GM19035 (cell line): ENCODE measurements at regions not wholly inside any gene's neighbourhood (a gene's known extent, or its start where the extent isn't known, plus 50 kb on each side); places are given as distances from the start of the nearest gene placed in this dataset.
"Not testable (repeated sequence)": the region's sequence is repeated elsewhere in the genome, so short reads cannot be mapped to it uniquely, and the experiment has no call there.

ENCODE experiments used
- ATAC-seq: cut with Tn5 transposase; IDR thresholded peaks from one replicate; pipeline ENCODE4 v1.9.1; 2021; ENCODE audit not compliant: unreplicated experiment

DNA sequence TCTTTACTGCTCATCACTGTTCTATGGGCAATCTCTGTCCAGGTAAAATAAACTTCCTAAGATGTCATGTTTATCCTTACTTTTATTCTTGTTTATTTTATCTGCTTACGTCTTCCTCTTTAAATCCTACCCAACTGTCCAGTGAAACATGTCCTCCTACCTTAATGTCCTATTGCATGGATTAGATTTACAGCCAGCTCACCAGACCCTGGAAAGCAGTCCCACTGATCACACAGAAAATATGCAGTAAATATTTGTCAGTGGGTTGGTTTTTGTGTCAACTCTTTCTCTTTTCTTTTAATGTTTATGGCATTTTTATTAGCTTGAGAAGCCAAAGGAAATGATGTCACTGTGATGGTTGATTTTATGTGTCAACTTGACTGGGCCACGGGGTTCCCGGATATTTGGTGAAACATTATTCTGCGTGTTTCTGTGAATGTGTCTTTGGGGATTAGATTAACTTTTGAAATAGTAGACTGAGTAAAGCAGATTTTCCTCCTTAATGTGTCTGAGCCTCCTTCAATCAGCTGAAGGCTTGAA lies 258.3 kb downstream of the SRGAP2C start:
- ATAC-seq: no peak

GRCh38 chr1:121444096-121444495 lies 259.3 kb downstream of the SRGAP2C start:
- ATAC-seq: no peak

GRCh38 chr1:121445679-121446078 lies 260.9 kb downstream of the SRGAP2C start:
- no peak for ATAC-seq

DNA sequence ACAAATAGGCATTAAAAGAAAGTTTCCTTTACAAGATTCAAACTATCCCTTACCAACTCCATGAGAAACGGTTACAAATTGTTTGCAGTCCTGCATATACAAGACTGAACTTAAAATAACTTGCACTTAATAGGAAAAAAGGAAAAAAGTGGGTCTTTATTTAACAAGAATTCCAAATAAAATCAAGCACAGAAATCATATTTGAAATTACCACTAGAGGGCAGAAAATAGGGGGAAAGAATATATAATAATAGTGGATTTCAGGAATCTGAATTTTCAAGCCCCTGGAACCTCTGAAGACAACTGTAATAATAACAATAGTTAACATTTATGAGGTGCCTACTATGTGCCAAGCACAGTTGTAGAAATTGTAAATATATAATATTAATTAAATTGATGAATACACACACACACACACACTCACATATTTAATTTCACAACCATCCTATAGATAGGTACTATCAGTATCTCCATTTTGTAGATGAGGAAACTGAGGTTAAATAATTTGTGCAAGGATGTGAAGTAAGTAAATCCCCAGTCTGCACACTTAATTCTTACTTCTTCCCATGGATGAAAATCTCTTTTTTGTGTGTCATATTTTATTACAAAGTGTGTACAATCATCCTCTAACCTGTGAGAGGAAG lies 262.6 kb downstream of the SRGAP2C start:
- ATAC-seq: not testable (repeated sequence)

- ATAC-seq: not testable (repeated sequence)
These were observed 263.3 kb downstream of the SRGAP2C start for GRCh38 chr1:121448064-121448463.

GRCh38 chr1:121448851-121449250 lies 264.1 kb downstream of the SRGAP2C start:
- no peak for ATAC-seq

DNA sequence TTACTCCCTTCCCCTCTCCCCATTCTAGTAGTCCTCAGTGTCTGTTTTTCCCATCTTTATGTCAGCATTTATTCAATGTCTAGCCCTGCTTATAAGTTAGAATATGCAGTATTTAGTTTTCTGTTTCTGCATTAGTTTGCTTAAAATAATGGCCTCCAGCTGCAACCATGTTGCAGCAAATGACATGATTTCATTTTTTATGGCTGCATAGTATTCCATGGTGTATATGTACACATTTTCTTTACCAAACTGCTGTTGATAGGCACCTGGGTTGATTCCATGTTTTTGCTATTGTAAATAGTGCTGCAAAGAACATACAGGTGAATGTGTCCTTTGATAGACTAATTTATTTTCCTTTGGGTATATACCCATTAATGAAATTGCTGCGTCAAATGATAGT lies 267.7 kb downstream of the SRGAP2C start:
- ATAC-seq: no peak

- ATAC-seq: peak; percentile 100
These were observed 273.7 kb downstream of the SRGAP2C start for GRCh38 chr1:121458291-121459048.

- ATAC-seq: no peak
These were observed 274.5 kb downstream of the SRGAP2C start for GRCh38 chr1:121459235-121459634.

- not testable (repeated sequence) for ATAC-seq
These were observed 284.6 kb downstream of the SRGAP2C start for GRCh38 chr1:121469395-121469794.

DNA sequence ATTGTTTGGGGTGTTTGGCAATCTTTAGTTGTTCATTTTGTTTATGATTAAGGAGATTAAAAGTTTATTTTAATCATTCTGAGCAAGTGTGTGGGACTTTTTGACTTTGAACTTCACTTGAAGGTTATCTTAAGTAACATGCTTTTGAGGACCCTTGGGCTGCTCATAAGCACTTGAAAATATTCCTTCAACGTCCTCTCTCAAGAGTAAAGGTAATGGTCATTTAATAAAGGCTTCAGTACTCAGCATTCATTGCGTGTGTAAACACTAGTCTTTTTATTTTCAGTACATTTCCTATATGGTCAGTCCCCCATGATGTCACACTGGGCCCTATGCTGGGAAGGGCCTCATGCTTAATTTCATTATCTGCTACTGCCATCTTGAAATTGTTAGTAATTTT lies 285.6 kb downstream of the SRGAP2C start:
- ATAC-seq: not testable (repeated sequence)

DNA sequence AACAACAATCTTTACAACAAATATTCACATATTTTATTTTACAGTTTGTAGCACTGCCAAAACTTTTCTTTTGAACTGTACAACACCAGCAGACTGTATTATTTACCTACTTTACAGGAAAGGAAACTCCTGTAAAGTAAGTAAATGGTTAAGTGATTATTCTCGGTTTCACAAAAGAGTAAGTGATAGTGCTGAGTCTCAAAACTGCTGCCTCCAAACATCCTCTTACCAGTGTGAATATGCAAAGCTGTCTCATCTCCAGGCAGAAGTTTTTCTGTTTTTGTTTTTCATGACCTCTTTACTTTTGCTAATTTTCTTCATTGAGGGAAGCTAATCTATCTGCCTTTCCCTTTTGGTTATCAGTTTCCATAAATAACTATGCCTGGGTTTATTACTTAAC lies 286.7 kb downstream of the SRGAP2C start:
- no peak for ATAC-seq

DNA sequence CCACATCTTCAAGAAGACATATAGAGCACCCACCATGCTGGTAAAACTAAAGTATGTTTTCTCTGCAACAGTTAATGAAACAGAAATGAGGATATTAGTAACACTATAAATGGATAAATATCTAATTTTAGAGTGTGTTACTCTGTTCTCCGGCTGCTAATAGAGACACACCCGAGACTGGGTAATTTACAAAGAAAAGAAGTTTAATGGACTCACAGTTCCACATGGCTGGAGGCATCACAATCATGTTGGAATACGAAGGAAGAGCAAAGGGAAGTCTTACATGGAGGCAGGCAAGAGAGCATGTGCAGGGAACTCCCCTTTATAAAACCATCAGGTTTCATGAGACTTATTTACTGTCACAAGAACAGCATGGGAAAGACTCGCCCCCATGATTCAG lies 287.2 kb downstream of the SRGAP2C start:
- ATAC-seq: no peak

DNA sequence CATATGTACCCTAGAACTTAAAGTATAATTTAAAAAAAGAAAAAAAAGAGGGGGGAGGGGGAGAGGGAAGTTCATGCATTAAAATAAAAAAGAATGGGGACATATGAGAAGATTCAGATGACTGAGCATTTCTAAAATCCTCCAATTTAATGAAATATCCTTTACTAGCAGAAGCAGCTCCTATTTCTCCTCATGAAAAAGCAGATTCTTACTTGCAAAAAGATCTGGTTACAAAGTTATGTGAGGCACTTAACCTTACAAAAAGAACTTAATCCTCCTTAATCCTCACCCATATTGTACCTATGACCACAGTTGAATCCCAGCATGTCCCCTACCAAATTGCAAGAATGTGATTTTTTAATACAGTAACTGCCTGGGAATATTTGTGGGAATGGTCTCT lies 298.5 kb downstream of the SRGAP2C start:
- no peak for ATAC-seq

DNA sequence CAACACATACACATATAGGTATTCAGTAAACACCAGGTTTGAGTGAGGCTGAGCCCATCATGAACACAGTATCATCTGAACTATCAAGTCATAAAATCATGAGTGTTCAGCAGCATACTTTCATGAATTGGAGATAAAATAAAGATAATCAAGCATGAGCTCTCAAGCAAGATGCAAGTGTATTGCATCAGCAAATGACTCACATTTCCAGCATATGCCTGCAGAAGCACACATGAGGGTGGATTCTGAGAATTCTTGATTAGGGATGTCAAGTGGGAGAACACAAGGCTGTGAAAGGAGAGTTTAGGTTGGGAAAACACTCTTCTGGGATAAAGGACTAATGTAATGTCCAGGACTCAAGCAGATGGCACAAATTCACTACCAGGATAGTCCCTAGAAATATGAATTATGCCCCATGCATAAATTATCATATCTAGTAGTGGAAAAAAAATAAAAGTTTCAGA lies 299.2 kb downstream of the SRGAP2C start:
- ATAC-seq: no peak

GRCh38 chr1:121494796-121495195 lies 310.0 kb downstream of the SRGAP2C start:
- ATAC-seq: not testable (repeated sequence)

DNA sequence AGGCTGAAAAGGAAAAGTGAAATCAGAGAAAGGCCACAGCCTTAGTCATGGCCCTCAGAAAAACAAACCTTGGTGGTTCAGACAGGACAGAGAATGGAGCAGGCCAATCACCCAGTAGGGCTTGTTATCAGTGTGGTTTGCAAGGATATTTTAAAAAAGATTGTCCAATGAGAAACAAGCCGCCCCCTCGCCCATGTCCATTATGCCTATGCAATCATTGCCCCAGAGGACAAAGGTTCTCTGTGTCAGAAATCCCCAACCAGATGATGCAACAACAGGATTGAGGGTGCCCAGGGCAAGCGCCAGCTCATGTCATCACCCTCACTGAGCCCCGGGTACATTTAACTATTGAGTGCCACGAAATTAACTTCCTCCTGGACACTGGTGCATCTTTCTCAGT lies 326.7 kb downstream of the SRGAP2C start:
- ATAC-seq: not testable (repeated sequence)

- not testable (repeated sequence) for ATAC-seq
These were observed 327.1 kb downstream of the SRGAP2C start for GRCh38 chr1:121511876-121512275.

DNA sequence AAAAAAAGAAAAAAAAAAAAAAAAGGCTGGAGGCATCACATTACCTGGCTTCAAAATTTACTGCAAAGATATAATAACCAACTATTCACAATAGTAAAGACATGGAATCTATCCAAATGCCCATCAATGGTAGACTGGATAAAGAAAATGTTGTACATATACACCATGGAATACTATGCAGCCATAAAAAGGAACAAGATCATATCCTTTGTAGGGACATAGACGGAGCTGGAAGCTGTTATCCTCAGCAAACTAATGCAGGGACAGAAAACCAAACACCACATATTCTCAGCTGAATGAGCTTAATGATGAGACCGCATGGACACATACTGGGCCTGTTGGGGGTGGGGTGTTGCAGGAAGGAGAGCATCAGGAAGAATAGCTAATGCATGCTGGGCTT lies 330.5 kb downstream of the SRGAP2C start:
- ATAC-seq: no peak

DNA sequence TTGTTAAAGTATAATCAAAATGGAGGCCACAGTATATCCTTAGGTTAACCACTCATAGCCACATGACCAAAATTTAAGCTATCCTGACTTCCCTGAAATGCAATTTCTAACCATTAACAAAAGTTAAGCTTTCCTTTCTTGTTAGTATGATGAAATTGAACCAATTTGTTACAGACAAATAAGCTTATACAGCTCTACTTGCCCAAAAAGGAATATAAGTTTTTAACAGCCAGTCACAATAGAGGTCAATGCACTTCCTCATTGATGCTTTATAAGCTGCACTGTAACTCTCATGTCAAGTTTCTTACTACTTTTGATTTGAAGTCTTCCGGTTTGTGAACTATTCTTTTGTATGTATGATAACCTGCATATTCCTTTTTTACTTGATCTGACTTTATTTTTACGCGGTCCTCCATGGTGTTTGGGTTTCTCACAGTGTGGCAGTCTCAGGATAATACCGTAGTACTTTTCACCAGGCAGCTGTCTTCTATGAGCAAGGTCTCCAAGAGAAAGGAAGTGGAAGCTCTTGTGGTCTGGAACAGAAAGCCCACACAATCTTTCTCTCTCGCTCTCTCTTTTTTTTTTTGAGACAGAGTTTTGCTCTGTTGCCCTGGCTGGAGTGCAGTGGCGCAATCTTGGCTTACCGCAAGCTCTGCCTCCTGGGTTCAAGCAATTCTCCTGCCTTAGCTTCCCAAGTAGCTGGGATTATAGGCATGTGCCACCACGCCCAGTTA lies 331.6 kb downstream of the SRGAP2C start:
- ATAC-seq: no peak

- ATAC-seq: no peak
These were observed 332.9 kb downstream of the SRGAP2C start for GRCh38 chr1:121517586-121518230.
